ENCODE measurements at regions not wholly inside any gene's neighbourhood (a gene's known extent, or its start where the extent isn't known, plus 50 kb on each side); places are given as distances from the start of the nearest gene placed in this dataset.

GRCh38 chr1:238279694-238280380 lies 389.1 kb upstream of the ZP4 start:
- WGBS (ENCODE audit: extremely low coverage, insufficient read length, low lambda C conversion rate), result no CpG with 5 or more reads among the region's 3 CpGs
- no peak overlapping the region for H2AFZ ChIP-seq (ENCODE audit: low read length)
- H2AK5ac ChIP-seq (ENCODE audit: insufficient read length, low read length), result no peak overlapping the region
- H4K20me1 ChIP-seq (ENCODE audit: control insufficient read depth, insufficient read depth, insufficient read length), result no peaks in the 10 kb centered on the region
- no peaks in the 10 kb centered on the region for H3K79me2 ChIP-seq (ENCODE audit: insufficient read depth, low read length)
- no peak for DNase-seq
- no peaks in the 10 kb centered on the region for H3K79me1 ChIP-seq (ENCODE audit: insufficient read depth, low read depth, low read length, poor library complexity, severe bottlenecking)
- no peak overlapping the region for H2BK120ac ChIP-seq (ENCODE audit: low read depth, low read length, poor library complexity, severe bottlenecking)
- TF ChIP-seq, protein P1, sequence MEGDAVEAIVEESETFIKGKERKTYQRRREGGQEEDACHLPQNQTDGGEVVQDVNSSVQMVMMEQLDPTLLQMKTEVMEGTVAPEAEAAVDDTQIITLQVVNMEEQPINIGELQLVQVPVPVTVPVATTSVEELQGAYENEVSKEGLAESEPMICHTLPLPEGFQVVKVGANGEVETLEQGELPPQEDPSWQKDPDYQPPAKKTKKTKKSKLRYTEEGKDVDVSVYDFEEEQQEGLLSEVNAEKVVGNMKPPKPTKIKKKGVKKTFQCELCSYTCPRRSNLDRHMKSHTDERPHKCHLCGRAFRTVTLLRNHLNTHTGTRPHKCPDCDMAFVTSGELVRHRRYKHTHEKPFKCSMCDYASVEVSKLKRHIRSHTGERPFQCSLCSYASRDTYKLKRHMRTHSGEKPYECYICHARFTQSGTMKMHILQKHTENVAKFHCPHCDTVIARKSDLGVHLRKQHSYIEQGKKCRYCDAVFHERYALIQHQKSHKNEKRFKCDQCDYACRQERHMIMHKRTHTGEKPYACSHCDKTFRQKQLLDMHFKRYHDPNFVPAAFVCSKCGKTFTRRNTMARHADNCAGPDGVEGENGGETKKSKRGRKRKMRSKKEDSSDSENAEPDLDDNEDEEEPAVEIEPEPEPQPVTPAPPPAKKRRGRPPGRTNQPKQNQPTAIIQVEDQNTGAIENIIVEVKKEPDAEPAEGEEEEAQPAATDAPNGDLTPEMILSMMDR (conservative IDR thresholded peaks at IDR 0.05), result no peak
- H3K9me3 ChIP-seq (ENCODE audit: control insufficient read depth, low read depth, low read length), result peaks cover 11% of the 10 kb centered on the region
- H3K36me3 Mint-ChIP-seq (ENCODE audit: insufficient read depth in 1 of 3, low read depth in 3 of 3), result peaks cover 17 to 31% (median 29%) of the 10 kb centered on the region in 3 experiments
- no peak overlapping the region for H4K91ac ChIP-seq (ENCODE audit: insufficient read length, low read depth, low read length)
- no peak overlapping the region for H3K27ac Mint-ChIP-seq
- H2BK20ac ChIP-seq (ENCODE audit: low read depth, low read length, poor library complexity, severe bottlenecking), result no peak overlapping the region
- no peak overlapping the region for H3K14ac ChIP-seq (ENCODE audit: insufficient read depth, low read length)
- no peak overlapping the region for H4K5ac ChIP-seq (ENCODE audit: insufficient read length, low read depth, low read length)
- H3K27ac ChIP-seq (ENCODE audit: insufficient read length, low read depth, low read length), result no peak overlapping the region
- H3K27me3 Mint-ChIP-seq (ENCODE audit: low read depth), result peaks cover 2% of the 10 kb centered on the region
- H3K4me3 Mint-ChIP-seq, result no peak overlapping the region
- H3K9ac ChIP-seq (ENCODE audit: extremely low read depth, insufficient read length, low read length), result no peak overlapping the region
- H2BK5ac ChIP-seq (ENCODE audit: insufficient read length, low read length), result no peak overlapping the region
- no peak overlapping the region for H2BK15ac ChIP-seq (ENCODE audit: low read depth, low read length)
- H3K4ac ChIP-seq (ENCODE audit: low read depth, low read length), result no peak overlapping the region
- no peak overlapping the region for H3K23ac ChIP-seq (ENCODE audit: insufficient read length, low read depth, low read length)
- H3K4me1 Mint-ChIP-seq, result no peaks in the 10 kb centered on the region
- H2BK12ac ChIP-seq (ENCODE audit: insufficient read length, low read depth, low read length), result no peak overlapping the region
- H3K4me2 ChIP-seq (ENCODE audit: insufficient read depth, insufficient read length, low read length), result no peak overlapping the region
- H3T11ph ChIP-seq (ENCODE audit: low read length), result no peak overlapping the region
- no peaks in the 10 kb centered on the region for H3K4me1 ChIP-seq (ENCODE audit: insufficient read depth, low read length)
- no peak overlapping the region for H3K56ac ChIP-seq (ENCODE audit: insufficient read length, low read depth, low read length)
- H3K9me3 Mint-ChIP-seq, result peaks cover 31 to 36% of the 10 kb centered on the region in 2 experiments
- H4K8ac ChIP-seq (replicated peaks; ENCODE audit: insufficient read length, low read depth, low read length), result no peak overlapping the region
- no peaks in the 10 kb centered on the region for H3K23me2 ChIP-seq (ENCODE audit: insufficient read length, low read depth, low read length, poor library complexity, severe bottlenecking)
- H3K27me3 ChIP-seq (ENCODE audit: insufficient read depth, low read length), result no peaks in the 10 kb centered on the region
- H3K18ac ChIP-seq (ENCODE audit: insufficient read length, low read depth, low read length), result no peak overlapping the region
